ENCODE measurements at regions not wholly inside any gene's neighbourhood (a gene's known extent, or its start where the extent isn't known, plus 50 kb on each side); places are given as distances from the start of the nearest gene placed in this dataset.

- DNase-seq = peak in 1 of 2 donors; percentile 48
Observed at GRCh38 chr2:220959391-220959802, 612.7 kb downstream of the EPHA4 start.

DNA sequence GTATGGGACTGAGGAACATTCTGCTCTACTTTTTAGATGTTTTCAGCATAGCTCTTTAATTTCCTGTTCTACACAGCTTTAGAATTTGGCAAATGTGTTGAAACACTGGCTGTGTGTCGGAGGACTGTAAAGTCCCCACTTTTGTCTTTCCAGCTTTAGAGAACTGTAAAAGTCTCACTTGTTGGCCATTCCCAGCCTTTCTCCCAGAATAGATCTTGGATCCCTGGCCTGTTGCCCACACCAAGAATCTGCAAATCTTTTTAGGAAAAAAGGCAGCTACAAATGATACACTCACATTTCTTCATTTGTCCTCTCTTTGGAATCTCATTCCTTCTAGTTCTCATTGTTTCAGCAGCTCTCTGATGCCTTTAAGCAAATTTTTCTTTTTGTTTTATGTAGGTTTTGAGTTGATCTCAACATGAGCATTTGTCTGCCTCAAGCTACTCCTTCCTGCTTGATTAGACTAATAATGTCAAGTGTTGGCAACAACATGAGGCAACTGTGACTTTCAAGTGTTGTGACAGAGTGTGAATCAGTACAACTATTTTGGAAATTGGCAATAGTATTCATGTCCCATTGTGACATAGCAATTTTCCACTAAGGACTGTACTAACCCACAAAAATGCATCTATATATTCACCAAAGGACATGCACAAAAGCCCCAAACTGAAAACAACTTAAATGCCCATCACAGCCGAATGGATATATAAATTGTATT is 610.8 kb downstream of the EPHA4 start:
- no peak for DNase-seq

DNA sequence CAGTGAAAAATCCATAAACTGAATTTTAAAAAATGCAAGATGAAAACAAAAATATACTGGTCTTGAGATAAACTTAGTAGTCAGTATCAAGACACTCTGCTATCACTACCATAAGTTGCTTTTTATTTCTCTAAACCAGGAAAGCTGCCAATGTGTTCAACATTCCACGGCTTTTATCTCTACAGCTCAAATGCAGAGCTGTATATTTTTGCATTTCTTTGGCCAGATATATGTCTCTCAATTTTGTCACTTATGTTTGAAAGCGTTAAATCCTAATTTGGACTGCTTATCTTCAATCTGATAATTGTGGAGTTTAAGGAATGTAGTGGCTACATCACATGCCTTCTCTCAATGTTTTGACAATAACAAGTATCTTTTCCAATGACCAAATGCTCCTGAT is 609.5 kb downstream of the EPHA4 start:
- no peak for DNase-seq

- DNase-seq = no peak
Observed at GRCh38 chr2:220963076-220963475, 609.0 kb downstream of the EPHA4 start.

GRCh38 chr2:220963930-220964329 is 608.2 kb downstream of the EPHA4 start:
- no peak for DNase-seq

DNA sequence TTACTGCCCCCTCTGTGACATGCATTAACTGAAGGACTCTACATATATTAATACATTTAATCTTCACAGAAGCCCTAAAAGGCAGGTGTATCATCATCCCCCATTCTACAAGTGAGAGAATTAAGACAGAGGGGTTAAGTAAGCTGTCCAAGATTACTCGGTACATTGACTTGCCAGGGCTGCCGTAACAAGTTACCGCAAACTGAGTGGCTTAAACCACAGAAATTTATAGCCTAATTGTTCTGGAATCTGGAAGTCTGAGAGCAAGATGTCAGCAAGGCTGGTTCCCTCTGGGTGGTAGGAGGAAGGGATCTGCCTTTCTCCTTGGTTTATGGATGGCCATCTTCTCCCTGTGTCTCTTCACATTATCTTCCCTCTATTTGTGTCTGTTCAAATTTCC is 605.5 kb downstream of the EPHA4 start:
- no peak for DNase-seq

GRCh38 chr2:220969348-220969747 is 602.8 kb downstream of the EPHA4 start:
- no peak for DNase-seq

- DNase-seq = no peak
Observed at GRCh38 chr2:220980966-220981675, 591.0 kb downstream of the EPHA4 start.

DNA sequence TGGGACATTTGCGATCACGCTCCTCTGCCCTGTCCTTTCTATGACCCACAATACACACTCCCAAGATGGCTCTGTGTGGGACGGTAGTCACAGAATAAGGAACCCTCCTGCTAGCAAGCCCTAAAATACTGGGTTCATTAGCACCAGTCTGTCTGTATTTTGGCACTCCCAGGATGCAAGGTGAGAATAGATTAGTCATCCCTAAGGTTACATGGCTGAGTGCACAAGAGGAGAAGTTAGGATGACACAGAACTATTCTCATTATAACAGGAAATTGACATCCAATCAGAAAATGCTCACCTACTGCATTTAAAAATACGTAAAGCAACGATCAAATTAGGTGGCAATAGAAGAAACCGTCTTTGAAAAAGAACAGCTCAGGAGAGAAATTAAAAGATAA is 590.2 kb downstream of the EPHA4 start:
- no peak for DNase-seq

DNA sequence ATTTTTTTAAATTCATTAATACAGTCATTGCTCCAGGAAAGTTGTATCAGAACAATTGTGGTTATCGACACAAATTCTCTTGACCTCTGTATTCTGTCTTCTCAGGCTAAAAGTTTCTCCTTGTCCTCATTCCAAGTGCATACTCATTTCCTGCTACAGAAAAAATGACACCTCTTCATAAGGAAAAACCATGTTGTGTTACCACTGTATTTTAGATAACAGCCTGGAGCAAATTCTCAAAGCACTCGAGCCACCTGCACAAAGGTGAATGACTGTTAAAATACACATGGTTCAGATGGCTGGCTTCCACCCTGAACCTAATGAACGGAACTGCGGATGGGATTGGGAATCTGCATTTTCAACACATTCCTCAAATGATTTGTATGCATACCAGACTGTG is 586.5 kb downstream of the EPHA4 start:
- DNase-seq = no peak

GRCh38 chr2:220987839-220988238 is 584.3 kb downstream of the EPHA4 start:
- DNase-seq = no peak

DNA sequence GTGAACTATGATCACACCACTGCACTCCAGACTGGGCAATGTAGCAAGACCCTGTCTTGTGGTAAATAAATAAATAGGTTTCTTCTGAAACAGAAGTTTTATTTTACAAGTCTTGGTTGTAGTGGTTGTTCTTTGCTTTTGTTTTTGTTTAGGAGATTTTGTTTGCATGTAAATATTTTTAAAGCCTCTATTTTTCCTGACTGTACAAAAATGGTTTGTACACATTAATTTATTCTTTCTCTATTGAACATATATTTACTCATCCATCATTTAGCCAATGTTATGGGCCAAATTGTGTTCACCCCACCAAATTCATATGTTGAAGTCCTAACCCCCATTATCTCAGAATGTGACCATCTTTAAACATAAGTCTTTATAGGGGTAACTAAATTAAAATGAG is 580.1 kb downstream of the EPHA4 start:
- DNase-seq = no peak

DNA sequence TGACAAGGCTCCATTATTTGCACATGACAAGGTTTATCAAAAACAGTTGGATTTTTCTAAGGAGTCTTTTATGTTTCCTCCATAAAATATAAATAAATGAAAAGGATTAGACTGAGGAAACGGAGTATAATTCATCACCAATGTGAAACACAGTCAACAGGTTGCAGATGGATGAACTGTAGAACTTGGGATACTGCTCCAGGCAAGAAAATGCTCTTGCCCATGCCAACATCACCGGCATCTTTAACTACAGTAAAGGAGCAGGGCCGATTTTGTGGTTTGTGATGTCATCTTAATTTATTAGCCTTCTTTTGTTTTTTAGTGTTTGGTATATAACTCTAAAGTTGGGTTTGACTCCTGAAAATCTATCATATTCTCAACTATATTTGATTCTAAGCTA is 577.3 kb downstream of the EPHA4 start:
- DNase-seq = no peak

DNA sequence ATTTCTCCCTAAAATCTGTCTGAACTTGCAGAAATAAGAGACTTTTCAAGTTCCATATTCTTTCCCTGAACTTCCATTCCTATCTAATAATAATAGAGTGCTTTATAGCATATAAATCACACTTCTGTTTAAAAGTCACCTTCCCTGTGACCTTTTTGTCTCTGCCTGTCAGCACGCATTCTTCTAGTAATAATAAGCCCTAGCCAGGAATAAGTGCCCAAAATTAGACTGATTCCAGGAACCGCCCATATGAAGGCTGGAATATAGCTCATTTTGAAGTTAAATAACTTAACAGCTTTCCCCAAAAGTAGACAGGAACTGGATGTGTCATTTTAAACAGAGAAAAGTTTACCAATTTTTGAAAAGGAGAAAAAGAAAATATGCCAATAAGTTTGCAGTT is 576.5 kb downstream of the EPHA4 start:
- no peak for DNase-seq

- no peak for DNase-seq
Observed at GRCh38 chr2:220998156-220998555, 573.9 kb downstream of the EPHA4 start.

DNA sequence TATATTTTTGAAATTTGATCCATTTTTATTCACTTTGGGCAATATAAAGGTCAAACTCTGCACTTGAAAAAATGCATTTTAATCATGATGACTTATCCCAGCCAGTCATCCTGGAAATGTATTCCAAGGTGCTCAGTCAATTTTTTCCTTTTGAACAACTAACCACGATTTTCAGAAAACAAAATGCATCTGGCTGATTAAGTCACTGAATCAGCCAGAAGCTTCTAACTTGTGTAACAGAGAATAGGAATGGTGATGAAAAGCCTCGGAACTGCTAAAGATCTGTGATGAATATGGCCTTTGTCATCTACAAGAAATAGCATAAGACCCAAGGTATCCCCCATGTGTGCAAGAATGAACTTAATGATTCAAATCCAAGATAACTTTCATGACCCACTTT is 572.7 kb downstream of the EPHA4 start:
- no peak for DNase-seq

DNA sequence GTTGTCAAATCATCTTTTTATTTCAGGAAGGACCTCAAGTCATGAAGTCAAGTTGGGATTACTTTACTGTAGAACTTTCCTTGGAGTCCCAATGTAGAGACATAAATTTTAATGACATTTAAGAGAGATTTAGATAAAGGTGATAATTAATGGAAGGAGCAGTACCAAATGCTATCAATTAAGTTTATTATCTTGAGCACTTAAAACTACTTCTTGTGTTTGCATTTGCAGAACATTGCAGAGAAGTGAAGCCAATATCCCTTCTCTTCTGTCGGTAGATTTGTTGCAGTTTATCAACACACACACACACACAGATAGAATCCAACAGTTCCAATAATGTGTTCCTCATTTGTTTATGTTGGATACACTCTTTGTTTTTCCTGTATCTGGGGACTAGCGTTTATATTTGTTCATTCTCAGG is 570.7 kb downstream of the EPHA4 start:
- no peak for DNase-seq

DNA sequence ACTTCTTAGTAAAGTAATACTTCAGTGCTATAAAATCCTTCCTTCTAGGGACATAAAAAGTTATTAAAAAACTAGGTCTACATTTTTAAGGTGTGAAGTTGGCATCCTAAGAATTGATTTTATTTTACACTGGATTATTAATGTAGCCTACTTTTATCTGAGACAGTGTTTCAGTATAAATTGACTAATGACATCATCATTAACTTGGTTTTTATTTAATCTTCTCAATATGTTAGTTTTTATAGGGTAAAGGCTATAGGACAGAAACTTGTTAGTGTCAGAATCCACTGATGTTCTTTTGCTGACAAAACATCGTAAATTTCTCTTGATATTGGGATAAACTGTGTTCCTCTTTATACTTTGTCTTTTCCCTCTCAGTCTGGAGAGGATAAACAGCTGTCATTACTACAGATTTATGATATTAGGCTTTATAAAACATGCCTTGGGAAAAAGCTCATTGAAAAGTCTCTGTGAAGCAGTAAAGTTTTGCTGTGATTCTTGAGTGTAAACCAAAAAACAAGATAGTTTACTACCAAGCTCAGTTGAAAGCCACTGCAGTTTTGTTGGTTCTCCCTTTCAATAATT is 569.9 kb downstream of the EPHA4 start:
- no peak for DNase-seq

- no peak for DNase-seq
Observed at GRCh38 chr2:221005338-221005737, 566.8 kb downstream of the EPHA4 start.

DNA sequence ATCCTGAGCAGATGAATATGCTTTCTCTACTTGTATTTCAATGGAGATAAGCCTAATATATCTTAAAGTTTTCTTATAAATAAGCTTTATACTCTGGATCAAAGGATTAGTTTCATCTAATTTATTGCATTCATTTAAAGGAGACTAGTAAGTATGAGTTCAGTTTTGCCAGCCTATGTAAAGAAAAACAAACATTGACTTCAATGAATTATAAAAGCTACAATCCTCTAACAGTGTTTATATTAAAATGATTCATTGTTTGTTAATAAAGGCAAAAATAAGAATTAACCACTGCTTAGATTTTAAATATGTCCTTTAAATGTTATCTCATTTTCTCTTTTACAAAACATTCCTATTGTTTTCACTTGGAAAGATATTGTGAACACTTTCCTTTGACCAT is 566.0 kb downstream of the EPHA4 start:
- DNase-seq = no peak

- no peak for DNase-seq
Observed at GRCh38 chr2:221016551-221016950, 555.6 kb downstream of the EPHA4 start.

DNA sequence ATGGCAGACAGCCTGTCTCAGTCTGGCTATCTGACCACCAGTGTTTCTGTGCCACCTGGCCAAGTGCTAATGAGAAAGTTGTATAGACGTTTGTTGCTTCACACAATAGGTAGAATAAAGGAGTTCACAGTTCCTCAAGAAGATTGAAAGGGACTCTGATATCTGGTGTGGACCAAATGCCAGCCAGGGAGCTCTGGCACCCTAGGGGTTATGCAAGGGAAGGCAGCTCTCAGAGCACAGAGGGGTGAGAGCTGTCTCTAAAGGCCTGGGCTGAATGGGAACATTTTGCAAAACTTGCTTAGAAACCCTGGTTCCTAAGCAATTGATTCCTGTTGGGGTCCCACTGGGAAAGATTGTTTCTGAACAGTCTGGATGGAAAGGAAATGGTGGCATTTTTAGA is 553.8 kb downstream of the EPHA4 start:
- DNase-seq = no peak

DNA sequence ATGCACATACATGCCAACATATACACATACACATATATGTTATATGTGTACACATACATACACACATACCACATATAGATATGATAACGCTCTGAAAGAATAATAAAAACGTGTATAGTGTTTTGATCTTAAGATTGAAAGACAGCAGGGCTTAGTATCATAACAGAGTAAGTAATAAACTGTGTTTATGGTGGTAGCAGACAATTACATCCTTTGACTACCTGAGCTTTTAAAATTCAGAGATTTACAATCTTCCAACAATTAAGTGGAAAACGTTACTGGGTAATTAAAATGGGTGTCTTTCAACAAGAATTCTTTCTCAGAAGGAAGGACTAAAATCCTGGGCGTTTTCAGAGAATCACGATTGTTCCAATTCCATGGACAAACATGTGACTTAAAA is 552.4 kb downstream of the EPHA4 start:
- DNase-seq = no peak

DNA sequence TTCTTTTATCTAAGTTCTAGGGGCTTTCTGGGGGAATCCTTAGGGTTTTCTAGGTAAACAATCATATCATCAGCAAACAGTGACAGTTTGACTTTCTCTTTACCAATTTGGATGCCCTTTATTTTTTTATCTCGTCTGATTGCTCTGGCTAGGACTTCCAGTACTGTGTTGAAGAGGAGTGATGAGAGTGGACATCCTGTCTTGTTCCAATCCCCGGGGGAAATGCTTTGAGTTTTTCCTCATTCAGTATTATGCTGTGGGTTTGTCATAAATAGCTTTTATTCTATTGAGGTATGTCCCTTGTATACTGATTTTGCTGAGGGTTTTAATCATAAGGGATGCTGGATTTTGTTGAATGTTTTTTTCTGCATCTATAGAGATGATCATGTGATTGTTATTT is 549.5 kb downstream of the EPHA4 start:
- no peak for DNase-seq

Data from hippocampal formation (tissue), 2 donors.